Activated CD4-positive, alpha-beta memory T cell treated with anti-CD3 and anti-CD28 coated beads for 36 hours (primary cell): ENCODE measurements at regions not wholly inside any gene's neighbourhood (a gene's known extent, or its start where the extent isn't known, plus 50 kb on each side); places are given as distances from the start of the nearest gene placed in this dataset.
"Not testable (repeated sequence)": the region's sequence is repeated elsewhere in the genome, so short reads cannot be mapped to it uniquely, and the experiment has no call there.

Source experiments
- CTCF ChIA-PET: fragments of 350-600 bp; sonication (Branson Sonifier 250); formaldehyde crosslinking; loops from one replicate; lab custom pipeline; 2021; ENCODE audit warnings: antibody characterized with exemption, inconsistent platforms; lab: Charles Lee
- POLR2A ChIA-PET: fragments of 350-600 bp; sonication (Branson Sonifier 250); formaldehyde crosslinking; loops from one replicate; lab custom pipeline; 2021; ENCODE audit warnings: antibody characterized with exemption; lab: Charles Lee
- DNase-seq: peaks from one replicate; pipeline ENCODE4 v3.0.0-alpha.2; 2020
- H3K27ac Mint-ChIP-seq: one replicate; pipeline ENCODE4 v1.8.0; 2021; ENCODE audit warnings: mixed read lengths
- H3K27me3 Mint-ChIP-seq: one replicate; pipeline ENCODE4 v1.8.0; 2021; ENCODE audit warnings: mixed read lengths
- H3K36me3 Mint-ChIP-seq: one replicate; pipeline ENCODE4 v1.8.0; 2021; ENCODE audit warnings: mixed read lengths
- H3K4me1 Mint-ChIP-seq: one replicate; pipeline ENCODE4 v1.8.0; 2021; ENCODE audit warnings: low read depth, mixed read lengths
- H3K4me3 Mint-ChIP-seq: one replicate; pipeline ENCODE4 v1.8.0; 2021; ENCODE audit warnings: mild to moderate bottlenecking, mixed read lengths
- H3K9me3 Mint-ChIP-seq: one replicate; pipeline ENCODE4 v1.8.0; 2021; ENCODE audit warnings: mixed read lengths
- intact Hi-C: fragments of 100-400 bp; cut with micrococcal nuclease; formaldehyde crosslinking; loops from one replicate; pipeline ENCODE4 v1.15.1; 2023

GRCh38 chr2:184272056-184272455 is 326.3 kb upstream of the ZNF804A start:
- Mint-ChIP-seq H3K9me3 (peaks cover 6% of the 10 kb centered on the region), H3K4me3 (no peak overlapping the region), H3K27me3 (no peaks in the 10 kb centered on the region), H3K36me3 (no peaks in the 10 kb centered on the region), H3K27ac (no peak overlapping the region), H3K4me1 (no peaks in the 10 kb centered on the region)
- ChIA-PET CTCF (no interaction called here), POLR2A (no interaction called here)
- intact Hi-C loops: no loop called here
- DNase-seq: no peak

GRCh38 chr2:184294831-184295230 is 303.5 kb upstream of the ZNF804A start:
- intact Hi-C loops: no loop called here
- ChIA-PET CTCF (no interaction called here), POLR2A (no interaction called here)
- no peaks in the 10 kb centered on the region for H3K4me1 Mint-ChIP-seq
- H3K36me3 Mint-ChIP-seq: no peaks in the 10 kb centered on the region
- no peaks in the 10 kb centered on the region for H3K27me3 Mint-ChIP-seq
- DNase-seq: no peak
- H3K27ac Mint-ChIP-seq: no peak overlapping the region
- no peak overlapping the region for H3K4me3 Mint-ChIP-seq
- no peaks in the 10 kb centered on the region for H3K9me3 Mint-ChIP-seq

DNA sequence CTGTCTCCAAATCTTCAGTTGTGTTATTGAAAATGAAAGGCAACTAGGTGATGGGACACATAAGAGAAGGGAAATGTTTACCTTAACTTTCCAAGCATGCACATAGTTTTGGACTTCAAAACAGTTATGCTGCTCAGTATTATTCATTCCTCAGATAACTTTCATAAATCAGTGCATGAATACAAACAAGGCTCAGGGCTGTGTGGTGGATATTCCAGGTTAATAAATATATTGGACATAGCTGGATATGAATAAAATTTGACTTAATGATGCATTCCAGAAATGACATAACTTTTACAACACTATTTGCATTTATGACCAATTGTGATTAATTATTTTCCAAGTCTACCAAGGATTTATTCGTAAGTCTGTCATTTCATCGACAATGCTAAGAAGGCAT is 301.2 kb upstream of the ZNF804A start:
- no peak overlapping the region for H3K27ac Mint-ChIP-seq
- H3K4me3 Mint-ChIP-seq: no peak overlapping the region

DNA sequence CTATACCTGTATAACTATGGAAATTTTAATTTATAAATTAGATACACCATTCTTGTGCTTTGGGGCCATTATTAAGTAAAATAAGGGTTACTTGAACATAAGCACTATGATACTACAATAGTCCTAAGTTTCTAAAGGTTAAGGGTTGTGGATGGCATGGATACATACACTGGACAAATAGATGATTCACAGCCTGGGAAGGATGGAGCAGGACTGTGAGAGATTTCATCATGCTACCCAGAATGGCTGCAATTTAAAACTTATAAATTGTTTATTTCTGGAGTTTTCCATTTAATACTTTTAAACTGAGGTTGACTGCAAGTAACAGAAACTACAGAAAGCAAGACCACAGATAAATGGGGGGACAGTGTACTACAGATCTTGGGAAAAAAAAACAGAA is 295.8 kb upstream of the ZNF804A start:
- Mint-ChIP-seq H3K9me3 (peaks cover 4% of the 10 kb centered on the region), H3K36me3 (no peaks in the 10 kb centered on the region), H3K27me3 (no peaks in the 10 kb centered on the region), H3K27ac (no peak overlapping the region), H3K4me1 (no peaks in the 10 kb centered on the region), H3K4me3 (no peak overlapping the region)
- intact Hi-C loops: no loop called here
- DNase-seq: no peak
- POLR2A ChIA-PET: no interaction called here
- CTCF ChIA-PET: no interaction called here

More for the DNA sequence above, 301.2 kb upstream of the ZNF804A start:
- no peak for DNase-seq
- CTCF ChIA-PET: no interaction called here
- no peaks in the 10 kb centered on the region for H3K36me3 Mint-ChIP-seq
- intact Hi-C loops: no loop called here
- no peaks in the 10 kb centered on the region for H3K9me3 Mint-ChIP-seq
- no peaks in the 10 kb centered on the region for H3K4me1 Mint-ChIP-seq
- no peaks in the 10 kb centered on the region for H3K27me3 Mint-ChIP-seq
- POLR2A ChIA-PET: no interaction called here

GRCh38 chr2:184304006-184304405 is 294.3 kb upstream of the ZNF804A start:
- Mint-ChIP-seq H3K27me3 (no peaks in the 10 kb centered on the region), H3K9me3 (peaks cover 4% of the 10 kb centered on the region), H3K4me3 (no peak overlapping the region), H3K27ac (no peak overlapping the region), H3K36me3 (no peaks in the 10 kb centered on the region), H3K4me1 (no peaks in the 10 kb centered on the region)
- POLR2A ChIA-PET: no interaction called here
- DNase-seq: no peak
- CTCF ChIA-PET: no interaction called here
- intact Hi-C loops: no loop called here

GRCh38 chr2:184305105-184305504 is 293.2 kb upstream of the ZNF804A start:
- no peak overlapping the region for H3K27ac Mint-ChIP-seq
- CTCF ChIA-PET: no interaction called here
- no peaks in the 10 kb centered on the region for H3K27me3 Mint-ChIP-seq
- no peak overlapping the region for H3K4me3 Mint-ChIP-seq
- H3K4me1 Mint-ChIP-seq: no peaks in the 10 kb centered on the region
- no peak for DNase-seq
- POLR2A ChIA-PET: no interaction called here
- peaks cover 4% of the 10 kb centered on the region for H3K9me3 Mint-ChIP-seq
- intact Hi-C loops: no loop called here
- H3K36me3 Mint-ChIP-seq: no peaks in the 10 kb centered on the region

GRCh38 chr2:184308706-184309105 is 289.6 kb upstream of the ZNF804A start:
- CTCF ChIA-PET: no interaction called here
- H3K27me3 Mint-ChIP-seq: no peaks in the 10 kb centered on the region
- no peak for DNase-seq
- H3K27ac Mint-ChIP-seq: no peak overlapping the region
- POLR2A ChIA-PET: no interaction called here
- no peaks in the 10 kb centered on the region for H3K36me3 Mint-ChIP-seq
- no peaks in the 10 kb centered on the region for H3K4me1 Mint-ChIP-seq
- intact Hi-C loops: no loop called here
- H3K4me3 Mint-ChIP-seq: no peak overlapping the region
- peaks cover 4% of the 10 kb centered on the region for H3K9me3 Mint-ChIP-seq

DNA sequence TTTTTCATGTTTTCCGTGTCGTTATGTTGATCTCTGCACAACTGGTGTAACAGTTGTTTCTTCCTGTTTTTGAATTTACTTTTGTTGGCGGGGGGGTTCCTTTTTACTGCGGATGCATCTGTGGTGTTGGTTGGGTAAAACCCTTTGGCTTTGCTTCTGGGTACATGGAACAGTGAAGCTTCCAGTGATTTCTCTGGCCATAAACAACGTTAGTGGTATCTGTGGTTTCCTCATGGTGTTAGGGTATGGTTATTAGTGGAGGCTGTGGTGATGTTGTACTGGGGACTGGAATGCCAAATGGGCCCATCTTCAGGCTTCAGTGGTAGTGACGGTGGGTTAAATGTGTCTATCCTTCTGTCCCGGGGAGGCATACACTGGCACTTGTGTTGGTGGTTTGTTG is 285.4 kb upstream of the ZNF804A start:
- Mint-ChIP-seq H3K4me3 (no peak overlapping the region), H3K27me3 (no peaks in the 10 kb centered on the region), H3K9me3 (no peaks in the 10 kb centered on the region), H3K4me1 (no peaks in the 10 kb centered on the region), H3K27ac (no peak overlapping the region), H3K36me3 (no peaks in the 10 kb centered on the region)
- ChIA-PET POLR2A (no interaction called here), CTCF (no interaction called here)
- intact Hi-C loops: no loop called here
- no peak for DNase-seq

DNA sequence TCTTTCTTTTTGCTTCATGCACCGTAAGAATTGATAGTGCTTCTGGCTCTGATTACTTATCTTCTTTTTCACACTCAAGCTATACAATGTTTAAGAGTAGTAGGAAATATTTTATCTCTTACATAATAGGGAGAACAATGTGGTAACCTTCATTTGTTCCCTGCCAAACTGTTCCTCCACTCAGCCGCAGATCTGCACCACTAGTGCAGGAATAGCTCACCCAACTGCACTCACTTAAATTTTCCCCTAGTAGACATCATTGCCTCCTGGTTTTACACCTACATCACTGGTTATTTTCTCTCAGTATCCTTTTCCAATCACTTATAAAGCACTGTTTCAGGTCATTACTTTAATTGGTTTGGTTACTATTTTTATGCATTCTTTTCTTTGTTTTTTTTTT is 283.5 kb upstream of the ZNF804A start:
- intact Hi-C loops: no loop called here
- Mint-ChIP-seq H3K4me1 (no peaks in the 10 kb centered on the region), H3K27ac (no peak overlapping the region), H3K36me3 (no peaks in the 10 kb centered on the region), H3K27me3 (no peaks in the 10 kb centered on the region), H3K9me3 (no peaks in the 10 kb centered on the region), H3K4me3 (no peak overlapping the region)
- no peak for DNase-seq
- ChIA-PET POLR2A (no interaction called here), CTCF (no interaction called here)

DNA sequence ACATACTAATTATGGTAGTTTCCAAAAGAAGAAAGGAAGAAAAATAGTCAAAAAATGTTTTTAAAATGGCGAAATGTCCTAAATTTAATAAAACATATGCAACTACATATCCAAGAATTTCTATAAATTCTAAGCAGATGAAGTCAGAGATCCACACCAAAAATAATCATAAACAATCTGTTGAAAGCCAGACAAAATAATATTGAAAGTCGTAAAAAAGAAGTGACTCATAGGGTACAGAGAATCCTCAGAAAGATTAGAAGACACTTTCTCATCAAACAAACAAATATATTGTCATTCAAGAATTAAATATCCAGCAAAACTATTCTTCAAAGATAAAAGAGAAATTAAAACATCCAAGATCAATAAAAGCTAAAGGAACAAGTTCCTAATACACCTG is 281.4 kb upstream of the ZNF804A start:
- Mint-ChIP-seq H3K4me1 (no peaks in the 10 kb centered on the region), H3K27ac (no peak overlapping the region), H3K4me3 (no peak overlapping the region), H3K9me3 (peaks cover 3% of the 10 kb centered on the region), H3K27me3 (no peaks in the 10 kb centered on the region), H3K36me3 (no peaks in the 10 kb centered on the region)
- ChIA-PET CTCF (no interaction called here), POLR2A (no interaction called here)
- intact Hi-C loops: no loop called here
- no peak for DNase-seq

- H3K36me3 Mint-ChIP-seq: no peaks in the 10 kb centered on the region
- no peaks in the 10 kb centered on the region for H3K27me3 Mint-ChIP-seq
- H3K4me1 Mint-ChIP-seq: no peaks in the 10 kb centered on the region
- intact Hi-C loops: no loop called here
- POLR2A ChIA-PET: no interaction called here
- CTCF ChIA-PET: no interaction called here
- H3K9me3 Mint-ChIP-seq: peaks cover 3% of the 10 kb centered on the region
- H3K4me3 Mint-ChIP-seq: no peak overlapping the region
- DNase-seq: no peak
- H3K27ac Mint-ChIP-seq: no peak overlapping the region
Observed at GRCh38 chr2:184322615-184323014, 275.7 kb upstream of the ZNF804A start.

- intact Hi-C loops: no loop called here
- ChIA-PET POLR2A (no interaction called here), CTCF (no interaction called here)
Observed at GRCh38 chr2:184326066-184326465, 272.3 kb upstream of the ZNF804A start.

GRCh38 chr2:184327805-184328204 is 270.5 kb upstream of the ZNF804A start:
- H3K9me3 Mint-ChIP-seq, intact Hi-C loops, POLR2A ChIA-PET, H3K4me3 Mint-ChIP-seq, H3K4me1 Mint-ChIP-seq, CTCF ChIA-PET, H3K27ac Mint-ChIP-seq, H3K27me3 Mint-ChIP-seq, DNase-seq, H3K36me3 Mint-ChIP-seq: not testable (repeated sequence)

More at GRCh38 chr2:184326066-184326465, 272.3 kb upstream of the ZNF804A start:
- Mint-ChIP-seq H3K4me1 (no peaks in the 10 kb centered on the region), H3K27ac (no peak overlapping the region), H3K36me3 (no peaks in the 10 kb centered on the region), H3K27me3 (no peaks in the 10 kb centered on the region), H3K4me3 (no peak overlapping the region), H3K9me3 (peaks cover 11% of the 10 kb centered on the region)
- no peak for DNase-seq

GRCh38 chr2:184330561-184330960 is 267.8 kb upstream of the ZNF804A start:
- H3K4me3 Mint-ChIP-seq, POLR2A ChIA-PET, H3K36me3 Mint-ChIP-seq, CTCF ChIA-PET, intact Hi-C loops, DNase-seq, H3K27ac Mint-ChIP-seq, H3K27me3 Mint-ChIP-seq, H3K4me1 Mint-ChIP-seq: not testable (repeated sequence)
- peaks cover 12% of the 10 kb centered on the region for H3K9me3 Mint-ChIP-seq
